Cardiac septum (tissue), 1 donor: ENCODE measurements at regions not wholly inside any gene's neighbourhood (a gene's known extent, or its start where the extent isn't known, plus 50 kb on each side); places are given as distances from the start of the nearest gene placed in this dataset.
A peak's percentile ranks its signal among the peaks of the same experiment; 100 is the strongest.
"Not testable (repeated sequence)": the region's sequence is repeated elsewhere in the genome, so short reads cannot be mapped to it uniquely, and the experiment has no call there.

Source experiments
- DNase-seq: peaks from one replicate; pipeline ENCODE4 v3.0.0-alpha.2; 2020; ENCODE audit warnings: low spot score
- intact Hi-C: fragments of 100-400 bp; cut with DNase I; formaldehyde crosslinking; loops from one replicate; pipeline ENCODE4 v1.14.0; 2022
- donor health status: DM: no; HTN: no; CAD: no.

- intact Hi-C loops: no loop called here
- DNase-seq: no peak
Measured at GRCh38 chr2:43067254-43068040, 159.0 kb downstream of the ZFP36L2 start.

- intact Hi-C loops, DNase-seq: not testable (repeated sequence)
Measured at GRCh38 chr2:43066541-43067253, 159.7 kb downstream of the ZFP36L2 start.

GRCh38 chr2:43065871-43066270, 160.5 kb downstream of the ZFP36L2 start:
- no peak for DNase-seq
- intact Hi-C loops: no loop called here

- DNase-seq: no peak
- intact Hi-C loops: no loop called here
Measured at GRCh38 chr2:43065036-43065435, 161.4 kb downstream of the ZFP36L2 start.

- not testable (repeated sequence) for DNase-seq
Measured at GRCh38 chr2:43063096-43063495, 163.3 kb downstream of the ZFP36L2 start.

GRCh38 chr2:43062058-43062457, 164.3 kb downstream of the ZFP36L2 start:
- intact Hi-C loops: no loop called here

More at GRCh38 chr2:43063096-43063495, 163.3 kb downstream of the ZFP36L2 start:
- intact Hi-C loops: not testable (repeated sequence)

GRCh38 chr2:43060390-43061016, 165.9 kb downstream of the ZFP36L2 start:
- intact Hi-C loops: no loop called here
- no peak for DNase-seq

More at GRCh38 chr2:43062058-43062457, 164.3 kb downstream of the ZFP36L2 start:
- DNase-seq: no peak

GRCh38 chr2:43059183-43059897, 167.1 kb downstream of the ZFP36L2 start:
- intact Hi-C loops: no loop called here
- peak; percentile 83 for DNase-seq

- DNase-seq: no peak
- intact Hi-C loops: no loop called here
Measured at GRCh38 chr2:43058726-43059110, 167.7 kb downstream of the ZFP36L2 start.

GRCh38 chr2:43057742-43058725, 168.4 kb downstream of the ZFP36L2 start:
- intact Hi-C loops: no loop called here
- DNase-seq: no peak

- no peak for DNase-seq
- intact Hi-C loops: no loop called here
Measured at GRCh38 chr2:43057026-43057741, 169.2 kb downstream of the ZFP36L2 start.

- intact Hi-C loops: no loop called here
- no peak for DNase-seq
Measured at GRCh38 chr2:43055985-43056384, 170.4 kb downstream of the ZFP36L2 start.

- DNase-seq: no peak
- intact Hi-C loops: no loop called here
Measured at GRCh38 chr2:43055086-43055912, 171.1 kb downstream of the ZFP36L2 start.

GRCh38 chr2:43054367-43054766, 172.0 kb downstream of the ZFP36L2 start:
- no peak for DNase-seq
- intact Hi-C loops: no loop called here

- DNase-seq: no peak
- intact Hi-C loops: no loop called here
Measured at GRCh38 chr2:43052944-43053306, 173.5 kb downstream of the ZFP36L2 start.

GRCh38 chr2:43052204-43052943, 174.0 kb downstream of the ZFP36L2 start:
- intact Hi-C loops: no loop called here
- DNase-seq: no peak

- intact Hi-C loops: no loop called here
- no peak for DNase-seq
Measured at GRCh38 chr2:43051338-43051737, 175.1 kb downstream of the ZFP36L2 start.
